ENCODE measurements at regions not wholly inside any gene's neighbourhood (a gene's known extent, or its start where the extent isn't known, plus 50 kb on each side); places are given as distances from the start of the nearest gene placed in this dataset.

DNA sequence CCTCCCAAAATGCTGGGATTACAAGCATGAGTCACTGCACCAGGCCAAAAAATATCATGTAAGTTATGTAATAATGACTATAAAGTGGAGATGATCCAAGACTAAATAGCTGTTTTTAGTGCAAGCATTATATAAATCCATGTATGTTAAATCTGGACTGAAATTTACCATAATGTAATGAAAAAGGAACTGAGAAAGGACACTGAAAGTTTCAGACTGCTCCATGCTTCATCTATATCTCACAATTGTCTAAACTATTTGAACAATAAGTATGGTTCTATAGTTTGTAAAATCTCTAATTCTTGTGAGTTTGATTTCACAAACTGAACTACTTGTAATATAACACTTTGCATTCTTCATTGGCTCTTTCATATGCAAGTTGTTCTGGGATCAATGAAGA, 2299.5 kb downstream of the PCDH9 start:
- Mint-ChIP-seq H3K27me3 (ENCODE audit: unreplicated experiment) (no peaks in the 10 kb centered on the region), H3K36me3 (ENCODE audit: unreplicated experiment) (no peaks in the 10 kb centered on the region), H3K4me1 (ENCODE audit: unreplicated experiment) (peaks cover 12% of the 10 kb centered on the region), H3K27ac (ENCODE audit: unreplicated experiment) (no peak overlapping the region), H3K9me3 (ENCODE audit: unreplicated experiment) (no peaks in the 10 kb centered on the region), H3K4me3 (ENCODE audit: unreplicated experiment) (no peak overlapping the region)
- no peak for DNase-seq (ENCODE audit: extremely low spot score, unreplicated experiment)
- TF ChIP-seq, protein P1, sequence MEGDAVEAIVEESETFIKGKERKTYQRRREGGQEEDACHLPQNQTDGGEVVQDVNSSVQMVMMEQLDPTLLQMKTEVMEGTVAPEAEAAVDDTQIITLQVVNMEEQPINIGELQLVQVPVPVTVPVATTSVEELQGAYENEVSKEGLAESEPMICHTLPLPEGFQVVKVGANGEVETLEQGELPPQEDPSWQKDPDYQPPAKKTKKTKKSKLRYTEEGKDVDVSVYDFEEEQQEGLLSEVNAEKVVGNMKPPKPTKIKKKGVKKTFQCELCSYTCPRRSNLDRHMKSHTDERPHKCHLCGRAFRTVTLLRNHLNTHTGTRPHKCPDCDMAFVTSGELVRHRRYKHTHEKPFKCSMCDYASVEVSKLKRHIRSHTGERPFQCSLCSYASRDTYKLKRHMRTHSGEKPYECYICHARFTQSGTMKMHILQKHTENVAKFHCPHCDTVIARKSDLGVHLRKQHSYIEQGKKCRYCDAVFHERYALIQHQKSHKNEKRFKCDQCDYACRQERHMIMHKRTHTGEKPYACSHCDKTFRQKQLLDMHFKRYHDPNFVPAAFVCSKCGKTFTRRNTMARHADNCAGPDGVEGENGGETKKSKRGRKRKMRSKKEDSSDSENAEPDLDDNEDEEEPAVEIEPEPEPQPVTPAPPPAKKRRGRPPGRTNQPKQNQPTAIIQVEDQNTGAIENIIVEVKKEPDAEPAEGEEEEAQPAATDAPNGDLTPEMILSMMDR (IDR thresholded peaks at IDR 0.05), result no peak

DNA sequence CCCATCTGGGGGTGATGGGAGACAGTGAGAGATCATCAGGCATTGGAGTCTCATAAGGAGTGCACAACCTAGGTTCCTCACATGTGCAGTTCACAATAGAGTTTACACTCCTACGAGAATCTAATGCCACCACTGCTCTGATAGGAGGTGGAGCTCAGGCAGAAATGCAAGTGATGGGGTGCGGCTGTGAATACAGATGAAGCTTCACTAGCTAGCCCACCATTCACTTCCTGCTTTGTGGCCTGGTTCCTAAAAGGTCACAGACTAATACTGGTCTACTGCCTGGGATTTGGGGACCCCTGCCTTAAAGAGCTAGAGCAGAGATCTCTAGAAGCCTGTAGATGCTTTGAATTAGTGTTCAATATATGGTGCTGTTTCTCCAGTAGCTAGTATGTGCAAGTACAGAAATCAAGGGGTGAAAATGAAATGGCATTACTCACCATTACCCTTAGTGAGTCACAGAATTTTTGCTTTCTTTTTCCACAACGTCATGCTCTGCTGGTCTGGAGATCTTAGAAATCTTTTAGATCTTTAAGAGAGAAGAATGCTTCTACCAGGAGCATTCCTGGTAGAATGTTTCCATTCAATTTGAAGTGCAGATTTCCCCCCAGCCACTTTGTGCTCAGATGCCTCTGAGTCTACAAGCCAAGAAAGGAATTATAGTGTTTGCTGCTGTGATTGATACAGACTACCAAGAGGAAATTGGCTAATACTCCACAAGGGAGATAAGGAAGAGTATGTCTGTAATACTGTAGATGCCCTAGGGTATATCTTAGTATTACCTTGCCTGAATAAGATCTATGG, 2301.2 kb downstream of the PCDH9 start:
- Mint-ChIP-seq H3K27me3 (ENCODE audit: unreplicated experiment) (no peaks in the 10 kb centered on the region), H3K27ac (ENCODE audit: unreplicated experiment) (peak overlapping the region; percentile 77), H3K36me3 (ENCODE audit: unreplicated experiment) (no peaks in the 10 kb centered on the region), H3K4me3 (ENCODE audit: unreplicated experiment) (no peak overlapping the region), H3K9me3 (ENCODE audit: unreplicated experiment) (no peaks in the 10 kb centered on the region), H3K4me1 (ENCODE audit: unreplicated experiment) (peaks cover 12% of the 10 kb centered on the region)
- TF ChIP-seq, protein P1 (IDR thresholded peaks at IDR 0.05), result no peak
- DNase-seq (ENCODE audit: extremely low spot score, unreplicated experiment), result no peak

DNA sequence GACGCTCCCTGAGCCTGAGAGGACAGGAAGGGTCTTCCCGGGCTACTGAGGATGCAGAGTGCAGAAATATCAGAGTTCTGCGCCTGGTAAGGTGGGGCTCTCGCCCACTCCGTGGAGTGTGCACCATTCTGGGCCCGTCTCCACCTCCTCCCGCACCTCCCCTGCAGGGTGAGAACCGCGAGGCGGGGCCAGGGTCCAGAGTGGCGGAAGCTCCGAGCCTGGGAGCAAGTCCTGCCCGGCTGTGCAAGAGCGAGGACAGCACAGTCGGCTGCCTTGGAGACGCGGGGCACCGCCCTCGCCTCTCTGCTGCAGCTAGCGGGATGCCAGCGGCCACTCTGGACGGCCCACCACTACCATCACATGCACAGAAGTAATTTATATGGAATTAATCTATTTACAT, 2304.4 kb downstream of the PCDH9 start:
- TF ChIP-seq, protein P1 (IDR thresholded peaks at IDR 0.05), result no peak
- Mint-ChIP-seq H3K4me3 (ENCODE audit: unreplicated experiment) (no peak overlapping the region), H3K4me1 (ENCODE audit: unreplicated experiment) (peaks cover 12% of the 10 kb centered on the region), H3K9me3 (ENCODE audit: unreplicated experiment) (no peaks in the 10 kb centered on the region), H3K27me3 (ENCODE audit: unreplicated experiment) (no peaks in the 10 kb centered on the region), H3K36me3 (ENCODE audit: unreplicated experiment) (no peaks in the 10 kb centered on the region), H3K27ac (ENCODE audit: unreplicated experiment) (no peak overlapping the region)
- DNase-seq (ENCODE audit: extremely low spot score, unreplicated experiment), result no peak

DNA sequence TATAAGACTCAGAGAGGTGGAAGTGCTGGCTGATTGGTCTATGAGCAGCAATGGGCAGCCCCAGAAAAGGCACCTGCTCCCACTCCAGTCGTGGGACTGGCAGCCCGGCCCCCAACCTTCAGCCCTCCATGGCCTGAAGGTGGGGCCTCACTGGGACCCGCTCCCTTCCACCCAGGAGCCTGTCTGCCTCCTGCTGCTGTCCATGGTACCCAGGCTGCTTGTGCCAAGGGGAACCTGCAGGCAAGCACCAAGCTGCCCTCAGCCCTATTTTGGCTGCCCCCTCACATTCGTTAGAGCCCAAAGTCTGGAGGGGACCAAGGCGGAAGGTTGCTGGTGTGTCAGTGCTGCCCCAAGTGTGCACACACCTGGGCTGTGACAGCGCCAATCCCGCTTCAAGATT, 2304.9 kb downstream of the PCDH9 start:
- no peak overlapping the region for H3K4me3 Mint-ChIP-seq (ENCODE audit: unreplicated experiment)
- no peaks in the 10 kb centered on the region for H3K27me3 Mint-ChIP-seq (ENCODE audit: unreplicated experiment)
- peak; percentile 81 for DNase-seq (ENCODE audit: extremely low spot score, unreplicated experiment)
- H3K4me1 Mint-ChIP-seq (ENCODE audit: unreplicated experiment), result peaks cover 12% of the 10 kb centered on the region
- no peak overlapping the region for H3K27ac Mint-ChIP-seq (ENCODE audit: unreplicated experiment)
- TF ChIP-seq, protein P1 (IDR thresholded peaks at IDR 0.05), result no peak
- no peaks in the 10 kb centered on the region for H3K36me3 Mint-ChIP-seq (ENCODE audit: unreplicated experiment)
- H3K9me3 Mint-ChIP-seq (ENCODE audit: unreplicated experiment), result no peaks in the 10 kb centered on the region

DNA sequence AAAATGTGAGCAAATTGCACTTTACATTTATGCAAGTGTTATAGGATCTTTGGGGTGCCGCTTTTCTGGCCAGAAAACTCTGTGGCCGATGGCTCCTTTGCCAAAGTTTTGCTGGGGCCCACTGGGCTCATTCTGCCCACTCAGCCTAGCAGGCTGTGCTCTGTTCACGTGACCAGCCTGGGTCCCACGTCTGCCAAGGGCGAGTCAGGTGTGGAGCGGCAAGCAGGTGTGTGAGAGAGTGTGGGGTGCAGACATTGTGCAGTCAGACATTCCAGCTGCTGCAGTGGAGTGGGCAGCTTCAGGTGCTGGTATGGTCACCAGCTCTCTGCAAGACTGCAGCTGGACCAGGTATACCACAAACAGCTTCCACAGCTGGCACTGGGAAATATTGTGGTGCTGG, 2305.7 kb downstream of the PCDH9 start:
- TF ChIP-seq, protein P1 (IDR thresholded peaks at IDR 0.05), result no peak
- peaks cover 7% of the 10 kb centered on the region for H3K4me1 Mint-ChIP-seq (ENCODE audit: unreplicated experiment)
- H3K27ac Mint-ChIP-seq (ENCODE audit: unreplicated experiment), result no peak overlapping the region
- no peaks in the 10 kb centered on the region for H3K9me3 Mint-ChIP-seq (ENCODE audit: unreplicated experiment)
- no peak overlapping the region for H3K4me3 Mint-ChIP-seq (ENCODE audit: unreplicated experiment)
- H3K36me3 Mint-ChIP-seq (ENCODE audit: unreplicated experiment), result no peaks in the 10 kb centered on the region
- DNase-seq (ENCODE audit: extremely low spot score, unreplicated experiment), result no peak
- no peaks in the 10 kb centered on the region for H3K27me3 Mint-ChIP-seq (ENCODE audit: unreplicated experiment)
